ENCODE measurements at regions not wholly inside any gene's neighbourhood (a gene's known extent, or its start where the extent isn't known, plus 50 kb on each side); places are given as distances from the start of the nearest gene placed in this dataset.
"Not testable (repeated sequence)": the region's sequence is repeated elsewhere in the genome, so short reads cannot be mapped to it uniquely, and the experiment has no call there.

- not testable (repeated sequence) for H3K4ac ChIP-seq (ENCODE audit: low read depth, low read length); DNase-seq; H2BK15ac ChIP-seq (ENCODE audit: low read depth, low read length); H3K9me3 Mint-ChIP-seq; H3K36me3 Mint-ChIP-seq (ENCODE audit: insufficient read depth in 1 of 3, low read depth in 3 of 3); H3K23me2 ChIP-seq (ENCODE audit: insufficient read length, low read depth, low read length, poor library complexity, severe bottlenecking); H2BK120ac ChIP-seq (ENCODE audit: low read depth, low read length, poor library complexity, severe bottlenecking); H4K91ac ChIP-seq (ENCODE audit: insufficient read length, low read depth, low read length); H3K4me3 Mint-ChIP-seq; H3K27me3 Mint-ChIP-seq (ENCODE audit: low read depth); H2BK5ac ChIP-seq (ENCODE audit: insufficient read length, low read length); H3K4me1 ChIP-seq (ENCODE audit: insufficient read depth, low read length); H3T11ph ChIP-seq (ENCODE audit: low read length); H3K9ac ChIP-seq (ENCODE audit: extremely low read depth, insufficient read length, low read length); H3K4me2 ChIP-seq (ENCODE audit: insufficient read depth, insufficient read length, low read length); H2AK5ac ChIP-seq (ENCODE audit: insufficient read length, low read length); H3K4me1 Mint-ChIP-seq; H4K8ac ChIP-seq (replicated peaks; ENCODE audit: insufficient read length, low read depth, low read length); H3K18ac ChIP-seq (ENCODE audit: insufficient read length, low read depth, low read length); H3K14ac ChIP-seq (ENCODE audit: insufficient read depth, low read length); H4K20me1 ChIP-seq (ENCODE audit: control insufficient read depth, insufficient read depth, insufficient read length); H4K5ac ChIP-seq (ENCODE audit: insufficient read length, low read depth, low read length); H3K79me2 ChIP-seq (ENCODE audit: insufficient read depth, low read length); H3K27me3 ChIP-seq (ENCODE audit: insufficient read depth, low read length); H3K79me1 ChIP-seq (ENCODE audit: insufficient read depth, low read depth, low read length, poor library complexity, severe bottlenecking); H3K27ac Mint-ChIP-seq; H3K56ac ChIP-seq (ENCODE audit: insufficient read length, low read depth, low read length); H3K23ac ChIP-seq (ENCODE audit: insufficient read length, low read depth, low read length); H2BK20ac ChIP-seq (ENCODE audit: low read depth, low read length, poor library complexity, severe bottlenecking); H3K27ac ChIP-seq (ENCODE audit: insufficient read length, low read depth, low read length); H3K9me3 ChIP-seq (ENCODE audit: control insufficient read depth, low read depth, low read length); H2AFZ ChIP-seq (ENCODE audit: low read length); H2BK12ac ChIP-seq (ENCODE audit: insufficient read length, low read depth, low read length)
- WGBS (ENCODE audit: extremely low coverage, insufficient read length, low lambda C conversion rate): no CpG with 5 or more reads among the region's 3 CpGs
Observed at GRCh38 chr16:70046560-70046959, 67.6 kb upstream of the PDPR start.

- not testable (repeated sequence) for H2AK5ac ChIP-seq (ENCODE audit: insufficient read length, low read length); H3K79me1 ChIP-seq (ENCODE audit: insufficient read depth, low read depth, low read length, poor library complexity, severe bottlenecking); H2BK20ac ChIP-seq (ENCODE audit: low read depth, low read length, poor library complexity, severe bottlenecking); H3K79me2 ChIP-seq (ENCODE audit: insufficient read depth, low read length); DNase-seq; H3K4me2 ChIP-seq (ENCODE audit: insufficient read depth, insufficient read length, low read length); H3K23ac ChIP-seq (ENCODE audit: insufficient read length, low read depth, low read length); H2AFZ ChIP-seq (ENCODE audit: low read length); H3K9me3 Mint-ChIP-seq; H4K91ac ChIP-seq (ENCODE audit: insufficient read length, low read depth, low read length); H3K18ac ChIP-seq (ENCODE audit: insufficient read length, low read depth, low read length); H4K20me1 ChIP-seq (ENCODE audit: control insufficient read depth, insufficient read depth, insufficient read length); H3K36me3 Mint-ChIP-seq (ENCODE audit: insufficient read depth in 1 of 3, low read depth in 3 of 3); H2BK15ac ChIP-seq (ENCODE audit: low read depth, low read length); H3K56ac ChIP-seq (ENCODE audit: insufficient read length, low read depth, low read length); H3K9me3 ChIP-seq (ENCODE audit: control insufficient read depth, low read depth, low read length); H3K27ac ChIP-seq (ENCODE audit: insufficient read length, low read depth, low read length); H3T11ph ChIP-seq (ENCODE audit: low read length); H3K4me3 Mint-ChIP-seq; H4K5ac ChIP-seq (ENCODE audit: insufficient read length, low read depth, low read length); H3K9ac ChIP-seq (ENCODE audit: extremely low read depth, insufficient read length, low read length); H3K4me1 Mint-ChIP-seq; H3K27me3 Mint-ChIP-seq (ENCODE audit: low read depth); H2BK120ac ChIP-seq (ENCODE audit: low read depth, low read length, poor library complexity, severe bottlenecking); H2BK12ac ChIP-seq (ENCODE audit: insufficient read length, low read depth, low read length); H3K23me2 ChIP-seq (ENCODE audit: insufficient read length, low read depth, low read length, poor library complexity, severe bottlenecking); H3K4ac ChIP-seq (ENCODE audit: low read depth, low read length); H4K8ac ChIP-seq (replicated peaks; ENCODE audit: insufficient read length, low read depth, low read length); H3K27me3 ChIP-seq (ENCODE audit: insufficient read depth, low read length); H3K14ac ChIP-seq (ENCODE audit: insufficient read depth, low read length); H3K27ac Mint-ChIP-seq; H2BK5ac ChIP-seq (ENCODE audit: insufficient read length, low read length); H3K4me1 ChIP-seq (ENCODE audit: insufficient read depth, low read length)
- no CpG with 5 or more reads among the region's 3 CpGs for WGBS (ENCODE audit: extremely low coverage, insufficient read length, low lambda C conversion rate)
Observed at GRCh38 chr16:70048083-70048482, 66.0 kb upstream of the PDPR start.

Data from H9 (cell line).